Stimulated activated CD4-positive, alpha-beta T cell treated with anti-CD3 and anti-CD28 coated beads, Interleukin-2, amount 100 ng/mL, for 48 hours (primary cell): ENCODE measurements at regions not wholly inside any gene's neighbourhood (a gene's known extent, or its start where the extent isn't known, plus 50 kb on each side); places are given as distances from the start of the nearest gene placed in this dataset.

Experiments used
- DNase-seq, 2 donors: peaks; one replicate each; pipeline ENCODE4 v3.0.0-alpha.2; 2020

DNA sequence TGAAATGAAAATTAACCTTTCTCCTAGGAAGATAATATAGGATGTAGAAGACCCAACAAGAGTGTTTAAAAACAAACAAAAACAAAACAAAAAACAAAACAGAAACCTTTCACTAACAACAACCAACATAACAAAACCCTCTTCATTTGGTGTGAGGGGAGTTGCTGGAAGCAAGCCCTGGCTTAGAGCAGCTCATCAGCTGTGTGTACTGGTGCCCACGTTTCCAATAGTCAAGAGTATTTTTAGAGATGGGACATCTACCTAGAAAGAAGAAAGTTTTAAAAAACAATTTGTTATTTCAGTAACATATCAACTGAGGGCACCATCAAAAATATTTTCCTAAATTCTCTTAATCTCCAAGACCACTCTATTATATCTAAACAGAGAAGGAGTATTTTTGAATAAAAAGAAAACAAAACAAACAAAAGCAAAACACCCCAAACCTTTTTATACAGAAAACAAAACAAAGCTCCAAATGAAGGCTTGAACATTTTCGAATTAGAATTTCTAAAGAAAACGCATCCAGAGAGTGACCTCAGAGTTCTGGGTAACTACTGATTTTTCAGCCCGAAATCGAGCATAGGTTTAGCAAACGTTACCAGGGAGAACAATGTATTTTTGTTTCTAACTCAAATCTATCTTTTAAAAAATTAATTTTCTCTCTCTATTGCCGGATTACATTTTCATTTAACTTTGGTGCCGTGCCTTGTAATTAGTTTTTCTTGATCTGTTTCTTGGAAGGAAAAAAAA lies 134.6 kb downstream of the INSIG2 start:
- no peak for DNase-seq

DNA sequence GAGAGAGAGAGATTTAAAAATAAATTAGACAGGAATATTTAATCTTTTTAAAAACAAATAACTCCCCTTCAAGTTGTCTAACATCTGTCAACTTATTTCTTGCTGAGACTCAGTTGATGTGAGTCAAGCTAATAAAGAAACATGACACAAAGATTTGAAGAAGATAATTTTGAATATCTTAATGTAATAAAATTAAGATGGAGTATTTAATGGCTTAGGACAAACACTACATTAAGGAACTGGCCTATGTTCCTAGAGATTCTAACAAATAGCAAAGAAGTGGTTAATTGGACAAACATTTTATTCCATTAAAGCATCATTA lies 134.0 kb downstream of the INSIG2 start:
- DNase-seq = no peak

DNA sequence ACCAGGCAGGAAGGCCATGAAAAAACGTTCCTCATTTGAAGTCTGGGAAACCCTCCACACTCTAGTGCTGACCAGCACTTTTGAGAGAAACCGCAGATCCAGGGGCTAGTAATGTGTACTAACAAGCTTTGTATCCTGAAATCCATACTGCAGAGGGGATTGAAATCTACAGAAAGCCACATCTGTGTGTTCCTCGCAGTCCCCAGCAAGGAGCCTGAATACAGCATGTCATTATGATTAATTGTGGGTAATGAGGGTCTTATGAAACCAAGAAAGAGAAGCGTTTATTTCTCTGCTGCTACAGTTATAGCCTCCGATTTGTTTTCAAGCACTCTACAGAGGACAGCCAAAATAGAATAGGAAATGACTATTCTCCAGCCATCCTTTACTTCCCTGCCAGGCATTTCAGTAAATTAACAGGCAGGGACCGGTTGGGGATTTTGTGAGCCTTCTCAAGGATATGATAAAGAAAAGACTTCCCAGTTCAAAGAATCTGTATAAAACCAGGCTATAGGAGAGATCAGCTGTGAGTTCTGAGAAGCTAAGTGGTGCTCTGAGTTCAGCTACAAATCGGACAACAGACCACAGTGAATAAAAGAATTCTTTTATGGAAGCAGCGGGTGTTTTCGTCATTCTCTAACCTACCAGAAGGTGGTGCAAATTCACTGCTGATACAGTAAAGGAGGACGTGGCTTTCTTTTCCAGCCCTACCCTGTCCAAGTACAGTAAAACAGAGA lies 133.4 kb downstream of the INSIG2 start:
- DNase-seq = peak in 1 of 2 donors; percentile 19

DNA sequence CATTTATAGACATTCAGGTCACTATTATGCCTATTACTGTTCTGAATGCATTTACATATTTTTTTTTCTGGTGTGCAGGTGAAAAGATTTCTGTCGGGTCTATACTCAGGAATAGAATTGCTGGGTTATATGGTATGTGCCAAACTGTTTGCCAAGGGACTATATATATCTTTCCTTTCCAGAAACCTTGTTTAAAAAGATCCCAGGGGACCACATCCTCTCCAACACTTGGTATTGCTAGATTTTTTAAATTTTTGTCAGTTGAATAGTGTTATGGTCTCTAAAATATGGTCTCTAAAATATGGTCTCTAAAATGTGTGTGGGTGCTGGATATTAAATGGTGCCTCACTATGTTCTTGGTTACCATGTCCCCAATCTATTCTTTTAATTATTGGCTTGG lies 131.3 kb downstream of the INSIG2 start:
- DNase-seq = no peak

DNA sequence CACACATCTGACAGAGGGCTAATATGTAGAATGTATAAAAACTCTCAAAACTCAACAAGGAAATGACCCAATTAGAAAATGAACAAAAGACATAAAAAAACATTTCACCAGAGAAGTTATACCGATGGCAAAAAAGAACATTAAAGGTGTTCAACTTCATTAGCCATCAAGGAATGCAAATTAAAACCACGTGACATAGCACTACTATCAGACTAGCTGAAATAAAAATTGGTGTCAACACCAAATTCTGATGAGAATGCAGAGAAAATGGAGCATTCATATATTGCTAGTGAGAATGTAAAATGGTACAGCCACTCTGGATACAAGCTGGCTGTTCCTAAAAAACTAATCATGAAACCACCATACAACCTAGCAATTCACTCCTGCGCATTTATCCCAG lies 128.0 kb downstream of the INSIG2 start:
- DNase-seq = no peak

DNA sequence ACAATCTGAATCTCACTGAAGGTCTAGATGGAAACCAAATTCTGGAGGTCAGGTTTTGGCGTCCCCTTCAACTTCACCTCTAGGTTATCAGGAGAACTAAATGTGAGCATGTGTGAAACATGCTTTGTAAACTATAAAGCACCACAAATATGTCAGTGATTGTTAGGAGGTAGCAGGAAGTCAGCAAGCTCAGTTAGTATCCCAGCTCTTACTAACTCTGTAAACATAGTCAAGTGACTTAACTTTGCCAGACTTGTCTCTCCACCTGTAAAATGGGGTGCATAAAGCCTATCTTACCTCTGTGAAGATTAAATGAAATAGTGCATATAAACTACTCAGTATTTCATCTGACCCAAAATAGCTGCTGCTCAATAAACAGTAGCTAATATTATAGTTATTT lies 121.5 kb downstream of the INSIG2 start:
- no peak for DNase-seq

DNA sequence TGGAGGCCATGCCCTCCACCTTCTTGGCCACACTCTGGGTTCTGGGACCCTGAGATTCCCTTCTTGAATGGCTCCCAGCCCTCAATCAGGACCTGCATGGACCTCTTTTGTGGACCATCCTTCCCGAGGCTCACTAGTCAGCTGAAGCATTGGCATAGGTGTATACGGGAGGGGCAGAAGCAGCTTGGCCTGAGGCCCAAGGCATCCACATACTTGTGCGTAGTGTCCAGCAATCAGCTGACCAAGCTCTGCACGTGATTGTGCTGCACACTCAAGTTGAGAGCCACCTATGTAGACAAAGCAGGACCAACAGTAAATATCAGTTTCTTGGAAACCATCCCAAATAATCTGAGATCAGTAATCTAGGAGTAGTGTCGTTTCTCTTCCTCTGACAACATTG lies 119.6 kb downstream of the INSIG2 start:
- no peak for DNase-seq

DNA sequence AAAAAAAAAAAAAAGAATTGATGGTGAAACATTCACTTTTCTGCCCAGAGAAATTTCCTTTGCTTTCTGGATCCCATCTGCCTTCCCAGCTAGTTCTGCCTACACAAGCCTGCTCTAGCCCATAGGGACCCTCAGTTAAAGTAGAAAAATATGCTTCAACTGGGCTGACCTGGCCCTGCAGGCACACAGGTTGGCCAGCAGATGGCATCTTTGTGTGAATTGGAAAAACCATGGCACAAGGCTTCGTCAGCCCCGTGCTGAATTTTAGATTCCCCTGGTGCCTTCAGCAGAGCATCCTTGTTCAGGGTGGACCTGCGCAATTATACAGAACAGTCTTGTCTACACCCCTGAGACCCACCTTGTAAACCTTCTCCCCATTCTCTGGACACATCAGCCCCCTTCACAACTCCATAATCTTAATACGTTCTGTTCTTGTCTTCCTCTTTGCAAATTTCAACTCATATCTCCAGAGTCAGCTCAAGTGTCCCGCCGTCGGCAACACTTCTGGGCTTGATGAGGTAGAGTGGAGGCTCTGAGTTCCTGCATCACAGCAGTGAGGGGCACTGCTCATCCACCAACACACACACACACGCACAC lies 114.5 kb downstream of the INSIG2 start:
- peak; percentile 47 to 58 for DNase-seq

DNA sequence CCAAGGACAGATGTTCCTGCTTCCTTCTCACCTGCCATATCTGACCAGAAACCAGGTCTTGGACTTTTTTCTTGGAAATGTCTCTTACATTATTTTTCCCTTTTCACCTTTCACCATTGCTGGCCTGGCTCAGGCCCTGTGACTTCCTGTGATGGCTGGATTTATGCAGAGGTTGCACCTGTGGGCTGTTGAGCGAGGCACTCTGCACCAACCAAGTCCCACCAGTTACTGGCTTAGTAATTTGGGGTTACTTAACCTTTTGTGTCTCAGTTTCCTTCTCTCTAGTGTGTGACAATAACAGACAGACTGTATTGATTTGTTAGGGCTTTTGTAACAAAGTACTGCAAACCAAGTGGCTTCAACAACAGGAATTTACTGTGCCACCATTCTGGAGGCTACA lies 110.0 kb downstream of the INSIG2 start:
- DNase-seq = no peak

DNA sequence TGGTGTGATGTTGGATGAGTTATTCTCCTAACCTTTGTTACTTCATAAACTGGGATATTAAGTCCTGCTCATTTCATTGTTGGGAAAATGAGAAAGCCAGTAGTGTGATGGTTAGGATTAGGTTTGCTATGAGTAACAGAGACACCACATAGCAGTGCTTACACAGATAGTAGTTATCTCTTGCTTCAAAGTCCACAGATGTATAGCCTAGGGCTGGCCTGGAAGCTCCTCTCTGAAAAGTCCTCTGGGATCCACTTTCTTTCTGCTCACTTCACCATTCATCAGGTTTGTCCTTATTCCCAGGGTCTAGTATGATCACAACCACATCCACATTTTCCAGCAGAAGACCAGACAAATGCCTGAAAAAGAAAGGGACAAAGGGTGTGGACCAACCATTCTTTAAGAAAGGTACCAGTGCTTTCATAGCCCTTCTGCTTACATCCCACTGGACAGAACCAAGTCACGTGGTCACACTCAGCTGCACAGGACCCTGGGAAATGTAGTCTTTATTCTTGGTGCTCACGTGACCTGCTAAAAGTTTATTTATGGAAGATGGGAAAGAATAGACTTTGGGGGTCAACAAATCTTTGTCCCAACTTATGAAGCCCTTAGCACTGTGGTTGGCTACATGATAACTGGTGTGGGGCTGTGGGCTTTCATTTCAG lies 108.9 kb downstream of the INSIG2 start:
- DNase-seq = no peak

DNA sequence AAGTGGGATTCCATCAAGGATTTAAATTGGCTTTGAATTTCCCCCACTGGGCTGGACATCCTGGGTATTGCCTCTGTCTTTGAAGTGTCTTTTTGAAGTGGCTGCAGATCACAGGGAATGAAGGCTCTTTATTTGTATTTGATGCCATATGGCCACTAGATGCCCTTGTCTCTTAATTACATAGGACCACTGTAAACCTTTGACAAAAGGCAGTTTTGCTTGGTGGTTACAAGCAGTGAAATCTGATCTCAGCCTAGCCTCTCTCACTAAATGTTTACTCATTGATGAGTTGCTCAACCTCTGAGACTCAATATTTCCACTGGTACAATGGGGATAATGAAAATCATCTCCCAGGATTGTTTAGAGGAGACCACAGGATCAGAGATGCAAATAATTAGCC lies 102.2 kb downstream of the INSIG2 start:
- DNase-seq = no peak

DNA sequence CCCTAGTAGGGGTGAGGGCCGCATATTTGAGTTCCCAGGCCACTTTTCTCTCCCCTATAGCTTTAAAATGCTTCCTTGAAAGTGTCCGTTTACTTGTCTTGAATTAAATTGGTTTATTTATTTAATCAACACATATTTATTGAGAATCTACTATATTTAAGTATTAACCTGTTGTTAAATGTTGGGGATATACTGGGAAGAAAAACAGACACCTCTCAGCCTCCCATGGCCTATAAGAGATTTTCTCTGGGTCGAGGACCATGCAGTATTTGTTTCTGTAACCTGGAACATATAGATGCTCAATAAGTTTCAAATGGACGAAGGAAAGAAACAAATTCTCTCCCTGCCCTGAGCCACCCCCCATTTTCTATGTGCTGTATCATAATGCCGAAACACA lies 98.6 kb downstream of the INSIG2 start:
- DNase-seq = no peak

DNA sequence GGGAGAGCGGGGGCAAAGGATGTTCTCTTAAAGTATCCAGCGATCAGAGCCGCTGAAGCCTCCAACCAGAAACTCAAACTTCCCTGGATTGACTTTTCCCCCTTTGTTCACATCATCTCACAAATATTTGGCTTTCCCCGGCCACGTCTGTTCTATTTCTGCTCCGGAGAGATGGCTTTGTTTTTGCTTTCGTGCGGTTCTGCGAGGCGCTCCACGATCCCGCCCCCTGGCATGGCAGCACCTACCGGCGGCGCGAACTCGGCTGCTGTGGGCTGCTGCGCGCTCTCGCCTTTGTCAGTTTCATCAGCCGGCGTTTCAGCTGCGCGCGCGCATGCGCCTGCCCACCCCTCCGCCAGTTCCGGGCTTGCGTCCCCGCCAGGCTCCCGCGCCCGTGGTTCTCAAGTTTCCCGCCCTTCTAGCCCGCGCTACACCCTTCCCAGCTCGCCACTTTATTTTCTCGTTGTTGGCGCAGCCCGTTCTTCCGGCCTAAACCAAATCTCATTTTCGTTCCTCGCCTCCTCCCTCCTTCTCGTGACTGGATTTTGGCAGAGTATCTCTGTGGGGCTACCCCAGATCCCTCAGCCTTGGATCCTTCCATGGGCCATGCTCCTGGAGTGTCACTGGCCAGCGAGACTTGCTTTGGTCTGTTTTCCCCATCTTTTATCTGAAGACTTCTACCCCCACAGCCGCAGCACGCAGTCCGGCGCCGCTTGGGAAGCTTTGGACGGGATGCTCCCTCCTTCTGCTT lies 98.0 kb downstream of the INSIG2 start:
- DNase-seq = peak; percentile 79 to 83

DNA sequence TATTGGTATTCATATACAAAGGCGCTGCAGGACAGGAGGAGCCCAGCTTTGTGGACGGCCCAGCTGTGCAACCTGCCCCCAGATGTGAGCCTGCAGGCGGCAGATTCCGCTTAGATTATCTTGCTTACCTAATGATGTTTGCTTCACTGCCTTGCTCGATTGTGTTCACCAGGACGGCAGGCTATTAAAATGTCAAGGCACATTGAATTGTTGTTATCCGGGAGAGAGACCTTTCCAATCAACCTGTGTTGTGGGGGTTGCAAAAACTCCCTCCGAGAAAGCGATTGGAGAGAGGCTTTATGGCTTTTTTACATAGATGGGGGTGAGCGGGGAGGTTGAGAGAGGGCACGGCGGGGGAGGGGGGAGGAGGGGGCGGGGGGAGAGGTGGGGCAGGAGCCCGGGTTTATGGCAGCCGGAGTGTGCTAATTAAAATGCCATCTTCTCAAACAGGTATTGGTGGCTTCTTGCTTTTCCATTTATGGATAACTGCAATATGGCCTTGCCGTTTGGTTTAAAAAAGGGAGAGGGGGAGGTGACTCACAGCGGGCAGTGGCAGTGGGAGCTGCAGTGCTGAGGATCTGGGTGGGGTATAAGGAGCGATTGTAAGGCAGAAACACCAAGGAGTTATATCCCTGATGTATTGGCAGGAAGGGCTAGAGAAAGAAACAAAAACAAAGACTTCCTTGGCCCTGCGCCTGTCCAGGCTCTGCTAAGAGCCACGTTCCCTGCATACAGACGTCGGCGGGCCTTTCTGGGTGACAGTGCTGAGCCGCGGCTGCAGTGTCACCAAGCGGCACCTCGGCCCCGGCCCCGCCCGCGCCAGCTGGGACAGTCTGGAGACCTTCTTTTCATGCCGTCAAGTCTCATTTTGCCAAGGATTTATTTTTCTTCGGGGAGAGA lies 97.2 kb downstream of the INSIG2 start:
- peak; percentile 51 to 57 for DNase-seq

DNA sequence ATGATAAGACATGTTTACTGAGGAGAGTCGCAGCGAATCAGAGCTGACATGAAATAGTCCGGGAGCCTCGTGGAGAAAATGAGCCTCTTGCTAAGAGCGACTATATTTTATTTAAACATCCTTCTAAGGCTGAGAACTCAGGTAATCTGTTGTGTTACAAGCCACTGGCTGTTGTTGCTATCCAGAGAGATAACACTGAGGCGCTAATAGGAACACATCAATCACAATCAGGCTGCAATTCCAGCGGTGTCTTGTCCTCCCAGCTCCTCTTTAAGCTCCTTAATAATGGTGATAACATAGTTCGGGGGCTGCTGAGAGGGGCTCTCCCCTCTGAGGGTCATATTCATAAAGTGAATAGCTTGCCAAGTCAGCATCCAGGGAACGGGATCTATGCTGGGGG lies 95.1 kb downstream of the INSIG2 start:
- DNase-seq = no peak

DNA sequence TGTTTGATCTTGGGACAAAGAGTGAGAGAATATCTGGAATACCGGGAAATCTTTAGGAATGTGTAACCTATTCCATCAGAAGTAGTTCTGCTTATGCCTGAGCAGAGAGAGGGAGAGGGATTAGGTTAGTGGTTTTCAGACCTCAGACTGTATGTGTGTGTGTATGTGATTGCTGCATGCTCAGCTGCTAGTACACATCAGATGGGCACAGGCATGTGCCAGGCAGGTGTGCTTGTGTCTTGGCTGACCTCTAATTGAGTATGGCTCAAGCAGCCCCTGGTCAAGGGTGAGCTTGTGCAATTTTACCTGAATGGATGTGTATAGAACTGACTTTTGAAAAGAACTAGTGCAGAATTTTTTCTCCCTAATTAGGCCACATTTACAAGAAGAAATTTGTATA lies 91.2 kb downstream of the INSIG2 start:
- no peak for DNase-seq

DNA sequence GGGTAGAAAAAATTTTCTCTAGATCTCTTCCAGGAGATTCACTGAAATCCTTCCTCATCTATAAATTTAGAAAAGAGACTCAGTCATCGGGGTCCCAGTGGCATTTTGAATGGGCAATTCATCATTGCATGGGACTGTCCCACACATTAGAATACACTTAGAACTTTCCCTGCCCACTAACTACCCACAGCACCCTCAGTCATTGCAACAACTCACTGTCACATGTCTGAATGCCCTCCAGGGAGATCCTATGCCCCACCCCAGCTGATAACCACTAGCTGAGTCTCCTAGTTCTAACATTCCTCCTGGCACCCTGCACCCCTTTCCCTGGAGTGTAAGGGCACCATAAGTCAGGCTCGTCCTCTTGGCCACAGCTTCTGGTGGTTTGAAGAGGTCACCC lies 89.6 kb downstream of the INSIG2 start:
- no peak for DNase-seq

DNA sequence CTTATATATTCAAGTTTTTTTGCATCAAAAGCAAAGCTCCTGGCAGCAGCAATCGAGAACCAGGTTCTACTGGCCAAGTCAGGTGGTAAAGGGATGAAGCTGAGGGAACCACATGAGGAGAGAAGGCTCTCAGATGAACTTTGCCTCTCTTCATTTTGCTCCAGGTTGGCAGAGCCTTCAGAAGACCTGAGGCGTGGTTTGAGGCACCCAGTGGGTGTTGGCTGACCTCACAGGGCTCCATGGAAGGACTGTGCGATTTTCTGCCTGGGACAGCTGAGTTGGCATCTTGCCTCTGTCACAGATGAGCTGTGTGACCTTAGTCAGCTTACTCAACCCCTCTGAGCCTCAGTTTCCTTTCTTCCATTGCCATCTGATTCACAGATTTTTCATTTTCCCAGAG lies 89.0 kb downstream of the INSIG2 start:
- DNase-seq = no peak

DNA sequence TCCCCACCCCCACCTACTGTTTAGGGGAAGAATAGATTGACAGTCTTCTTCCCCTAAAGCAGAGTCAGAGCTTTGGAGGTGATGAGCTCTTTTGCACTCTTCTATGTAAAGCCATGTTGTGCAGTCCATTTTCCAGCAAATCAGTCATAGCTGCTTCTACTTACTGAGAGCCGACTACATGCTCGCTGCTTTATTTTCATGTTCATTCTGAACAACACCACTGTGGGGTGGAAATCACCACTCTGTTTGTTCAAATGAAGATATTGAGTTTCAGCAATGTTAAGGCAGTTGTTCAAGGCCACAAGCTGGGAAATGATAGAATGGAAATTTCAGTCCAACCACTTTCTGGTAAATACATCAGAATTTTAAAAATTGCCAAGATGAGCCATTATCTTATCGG lies 88.3 kb downstream of the INSIG2 start:
- no peak for DNase-seq

DNA sequence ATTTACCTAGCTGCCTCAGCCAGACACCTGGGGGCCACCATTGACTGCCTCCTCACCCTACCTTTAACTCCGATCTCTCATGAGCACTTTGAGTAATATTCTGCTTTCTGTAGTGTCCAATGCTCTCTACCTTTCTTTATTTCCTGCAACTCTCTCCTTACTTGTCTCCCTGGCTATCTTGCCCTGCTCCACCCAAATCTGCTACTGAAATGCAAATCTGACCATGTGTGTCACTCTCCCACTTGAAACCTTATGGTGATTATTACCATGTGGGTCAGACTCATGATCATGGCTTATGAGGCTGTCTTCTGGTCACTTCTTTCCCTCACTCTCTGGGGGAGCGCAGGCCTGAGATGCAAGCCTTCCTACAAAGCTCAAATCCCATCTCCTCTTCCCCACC lies 83.3 kb downstream of the INSIG2 start:
- DNase-seq = no peak

DNA sequence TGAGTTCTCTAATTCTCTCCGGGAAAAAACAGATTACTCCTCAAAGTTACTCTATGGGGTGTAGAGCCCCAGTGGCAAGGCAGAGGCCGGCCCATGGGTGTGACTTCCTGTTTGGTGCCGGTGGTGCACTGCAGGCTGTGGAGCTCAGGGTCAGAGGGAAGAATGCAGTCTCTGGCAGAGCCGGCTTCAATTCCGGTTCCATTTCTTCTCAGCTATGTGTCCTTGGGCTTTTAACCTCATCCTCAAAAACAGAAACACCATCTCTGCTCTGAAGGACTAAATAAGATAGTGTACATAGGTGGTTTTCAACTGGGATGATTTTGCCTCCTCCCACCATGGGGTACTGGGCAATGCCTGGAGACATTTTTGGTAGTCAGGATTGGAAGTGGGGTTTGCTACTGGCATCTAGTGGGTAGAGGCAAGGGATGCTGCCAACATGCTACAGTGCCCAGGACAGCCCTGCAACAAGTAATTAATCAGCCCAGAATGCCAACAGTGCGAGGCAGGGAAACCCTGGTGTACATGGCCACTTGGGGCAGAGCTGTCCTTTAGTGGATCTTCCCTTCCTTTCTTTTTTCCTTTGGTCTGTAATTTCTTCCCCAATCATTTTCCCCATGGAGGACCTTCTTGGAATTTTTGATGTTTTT lies 81.2 kb downstream of the INSIG2 start:
- DNase-seq = no peak

DNA sequence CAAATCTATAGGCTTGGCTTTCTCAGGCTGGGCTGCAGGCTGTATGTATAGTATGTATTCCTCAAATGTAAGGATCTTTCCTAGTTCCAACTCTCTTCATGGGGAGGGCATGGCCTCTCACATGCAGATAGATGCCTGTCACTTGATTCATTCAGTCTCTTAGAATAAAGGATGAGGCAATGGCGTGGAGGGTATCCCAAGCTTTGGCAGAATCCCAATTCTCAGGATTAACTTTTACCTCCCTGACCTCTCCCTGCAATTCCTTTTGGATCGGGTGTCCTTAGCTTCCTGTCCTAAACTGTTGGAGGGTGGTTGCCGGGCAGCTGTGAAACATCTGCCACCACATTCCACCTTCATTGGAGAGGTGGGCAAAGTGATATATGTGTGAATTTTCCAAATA lies 80.3 kb downstream of the INSIG2 start:
- no peak for DNase-seq
